ENCODE measurements at regions not wholly inside any gene's neighbourhood (a gene's known extent, or its start where the extent isn't known, plus 50 kb on each side); places are given as distances from the start of the nearest gene placed in this dataset.

DNA sequence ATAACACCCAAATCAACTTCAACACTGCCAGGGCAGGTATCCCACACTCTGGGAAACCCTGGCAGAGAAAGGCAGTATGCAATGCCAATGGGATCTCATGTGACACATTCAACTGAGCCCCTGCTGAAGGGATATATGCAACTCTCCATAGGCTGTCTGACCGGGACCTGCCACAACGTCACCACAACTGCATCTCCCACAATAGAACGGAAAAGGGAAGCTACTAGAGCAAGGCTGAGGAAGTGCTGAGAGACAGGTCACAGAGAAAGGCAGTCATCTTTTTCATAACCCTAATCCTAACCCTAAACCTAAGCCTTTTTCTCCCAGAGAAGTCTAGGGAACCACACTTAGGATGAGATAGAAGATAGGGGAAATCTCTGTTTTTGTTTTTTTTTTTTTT is 345.9 kb upstream of the CD180 start (continued):
- TF ChIP-seq, protein P1, sequence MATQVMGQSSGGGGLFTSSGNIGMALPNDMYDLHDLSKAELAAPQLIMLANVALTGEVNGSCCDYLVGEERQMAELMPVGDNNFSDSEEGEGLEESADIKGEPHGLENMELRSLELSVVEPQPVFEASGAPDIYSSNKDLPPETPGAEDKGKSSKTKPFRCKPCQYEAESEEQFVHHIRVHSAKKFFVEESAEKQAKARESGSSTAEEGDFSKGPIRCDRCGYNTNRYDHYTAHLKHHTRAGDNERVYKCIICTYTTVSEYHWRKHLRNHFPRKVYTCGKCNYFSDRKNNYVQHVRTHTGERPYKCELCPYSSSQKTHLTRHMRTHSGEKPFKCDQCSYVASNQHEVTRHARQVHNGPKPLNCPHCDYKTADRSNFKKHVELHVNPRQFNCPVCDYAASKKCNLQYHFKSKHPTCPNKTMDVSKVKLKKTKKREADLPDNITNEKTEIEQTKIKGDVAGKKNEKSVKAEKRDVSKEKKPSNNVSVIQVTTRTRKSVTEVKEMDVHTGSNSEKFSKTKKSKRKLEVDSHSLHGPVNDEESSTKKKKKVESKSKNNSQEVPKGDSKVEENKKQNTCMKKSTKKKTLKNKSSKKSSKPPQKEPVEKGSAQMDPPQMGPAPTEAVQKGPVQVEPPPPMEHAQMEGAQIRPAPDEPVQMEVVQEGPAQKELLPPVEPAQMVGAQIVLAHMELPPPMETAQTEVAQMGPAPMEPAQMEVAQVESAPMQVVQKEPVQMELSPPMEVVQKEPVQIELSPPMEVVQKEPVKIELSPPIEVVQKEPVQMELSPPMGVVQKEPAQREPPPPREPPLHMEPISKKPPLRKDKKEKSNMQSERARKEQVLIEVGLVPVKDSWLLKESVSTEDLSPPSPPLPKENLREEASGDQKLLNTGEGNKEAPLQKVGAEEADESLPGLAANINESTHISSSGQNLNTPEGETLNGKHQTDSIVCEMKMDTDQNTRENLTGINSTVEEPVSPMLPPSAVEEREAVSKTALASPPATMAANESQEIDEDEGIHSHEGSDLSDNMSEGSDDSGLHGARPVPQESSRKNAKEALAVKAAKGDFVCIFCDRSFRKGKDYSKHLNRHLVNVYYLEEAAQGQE (IDR thresholded peaks at IDR 0.05) = no peak

DNA sequence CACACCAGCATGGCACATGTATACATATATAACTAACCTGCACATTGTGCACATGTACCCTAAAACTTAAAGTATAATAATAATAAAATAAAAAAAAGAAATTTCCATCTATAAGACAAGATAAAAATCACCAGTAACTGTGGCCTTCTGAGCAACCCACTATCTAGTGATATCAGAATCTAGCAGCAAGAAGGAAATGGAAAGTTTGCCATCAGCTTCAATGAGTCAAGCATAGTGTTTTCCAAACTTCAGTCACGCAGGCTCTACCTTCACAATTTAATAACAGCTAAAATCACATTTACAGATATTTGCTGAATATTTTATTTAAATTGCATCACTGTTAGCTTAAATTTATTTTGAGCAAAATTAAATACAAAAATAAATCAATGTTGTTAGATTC is 345.3 kb upstream of the CD180 start:
- H3K27ac ChIP-seq = no peak overlapping the region
- no peaks in the 10 kb centered on the region for H3K4me1 ChIP-seq
- TF ChIP-seq, protein P2, sequence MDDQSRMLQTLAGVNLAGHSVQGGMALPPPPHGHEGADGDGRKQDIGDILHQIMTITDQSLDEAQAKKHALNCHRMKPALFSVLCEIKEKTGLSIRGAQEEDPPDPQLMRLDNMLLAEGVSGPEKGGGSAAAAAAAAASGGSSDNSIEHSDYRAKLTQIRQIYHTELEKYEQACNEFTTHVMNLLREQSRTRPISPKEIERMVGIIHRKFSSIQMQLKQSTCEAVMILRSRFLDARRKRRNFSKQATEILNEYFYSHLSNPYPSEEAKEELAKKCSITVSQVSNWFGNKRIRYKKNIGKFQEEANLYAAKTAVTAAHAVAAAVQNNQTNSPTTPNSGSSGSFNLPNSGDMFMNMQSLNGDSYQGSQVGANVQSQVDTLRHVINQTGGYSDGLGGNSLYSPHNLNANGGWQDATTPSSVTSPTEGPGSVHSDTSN (IDR thresholded peaks at IDR 0.05) = no peak
- TF ChIP-seq, protein P3, sequence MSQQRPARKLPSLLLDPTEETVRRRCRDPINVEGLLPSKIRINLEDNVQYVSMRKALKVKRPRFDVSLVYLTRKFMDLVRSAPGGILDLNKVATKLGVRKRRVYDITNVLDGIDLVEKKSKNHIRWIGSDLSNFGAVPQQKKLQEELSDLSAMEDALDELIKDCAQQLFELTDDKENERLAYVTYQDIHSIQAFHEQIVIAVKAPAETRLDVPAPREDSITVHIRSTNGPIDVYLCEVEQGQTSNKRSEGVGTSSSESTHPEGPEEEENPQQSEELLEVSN (IDR thresholded peaks at IDR 0.05; ENCODE audit: borderline replicate concordance, low read depth) = no peak
- TF ChIP-seq SREBF2 (IDR thresholded peaks at IDR 0.05) (no peak), HOXB13 (CRISPR knock-in tag; IDR thresholded peaks at IDR 0.05; ENCODE audit: low read depth) (no peak)
- ChIA-PET CTCF (interaction anchor here (0.7 kb wide), 1 partner anchor 302 kb away, joined by 3 read pairs; no protein-coding TSS in a partner anchor), POLR2A (no interaction called here)
- no peak for DNase-seq (ENCODE audit: low read depth in 1 of 2, low spot score in 1 of 2)
- WGBS (ENCODE audit: missing lambda C conversion rate) = 85% methylated on average over 1 of the region's 1 CpG
- FAIRE-seq = no peak
- no peaks in the 10 kb centered on the region for H3K9me3 ChIP-seq
- H3K4me2 ChIP-seq = no peak overlapping the region
- no peak overlapping the region for H3K4me3 ChIP-seq
- no peak for ATAC-seq

DNA sequence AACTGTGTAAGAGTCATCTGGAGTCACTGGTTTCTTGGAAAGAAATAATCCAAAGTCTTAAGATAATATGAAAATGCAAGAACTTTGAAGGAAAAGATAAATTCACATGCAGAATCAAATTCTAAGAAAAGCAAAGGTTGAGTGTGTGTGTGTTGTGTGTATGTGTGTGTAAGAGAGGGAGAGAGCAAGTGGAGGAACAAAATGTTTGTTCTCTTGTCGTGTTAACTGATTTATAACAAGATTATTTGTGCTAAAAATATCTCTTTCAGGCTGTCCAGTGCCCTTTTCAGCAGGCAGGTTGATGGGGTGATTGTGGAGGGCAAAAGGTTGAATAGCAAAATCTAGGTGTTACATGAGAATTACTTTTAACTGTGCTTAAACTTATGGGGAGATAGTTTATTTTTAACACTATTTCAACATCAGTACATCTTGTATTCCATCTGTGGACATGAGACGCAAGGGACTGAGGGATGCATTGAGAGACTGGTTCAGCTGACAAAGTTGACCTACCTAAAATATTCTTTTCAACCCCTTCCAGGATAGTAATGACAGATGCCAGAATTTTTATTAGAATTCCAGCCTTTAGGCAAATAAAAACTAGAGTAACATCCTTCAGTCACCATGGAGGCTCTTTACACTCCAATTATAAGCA is 342.4 kb upstream of the CD180 start:
- Histone ChIP-seq H3K9me3 (no peaks in the 10 kb centered on the region), H3K4me3 (no peak overlapping the region), H3K27ac (no peak overlapping the region), H3K4me2 (no peak overlapping the region), H3K4me1 (no peaks in the 10 kb centered on the region)
- ChIA-PET POLR2A (no interaction called here), CTCF (no interaction called here)
- FAIRE-seq (no peak), ATAC-seq (no peak), DNase-seq (ENCODE audit: low read depth in 1 of 2, low spot score in 1 of 2) (no peak)
- 41% methylated on average over 2 of the region's 2 CpGs for WGBS (ENCODE audit: missing lambda C conversion rate)
- TF ChIP-seq POLR2A (IDR thresholded peaks at IDR 0.05; ENCODE audit: low read length) = no peak
- no peak for TF ChIP-seq BHLHE40 (IDR thresholded peaks at IDR 0.05; ENCODE audit: low read depth, low read length)

DNA sequence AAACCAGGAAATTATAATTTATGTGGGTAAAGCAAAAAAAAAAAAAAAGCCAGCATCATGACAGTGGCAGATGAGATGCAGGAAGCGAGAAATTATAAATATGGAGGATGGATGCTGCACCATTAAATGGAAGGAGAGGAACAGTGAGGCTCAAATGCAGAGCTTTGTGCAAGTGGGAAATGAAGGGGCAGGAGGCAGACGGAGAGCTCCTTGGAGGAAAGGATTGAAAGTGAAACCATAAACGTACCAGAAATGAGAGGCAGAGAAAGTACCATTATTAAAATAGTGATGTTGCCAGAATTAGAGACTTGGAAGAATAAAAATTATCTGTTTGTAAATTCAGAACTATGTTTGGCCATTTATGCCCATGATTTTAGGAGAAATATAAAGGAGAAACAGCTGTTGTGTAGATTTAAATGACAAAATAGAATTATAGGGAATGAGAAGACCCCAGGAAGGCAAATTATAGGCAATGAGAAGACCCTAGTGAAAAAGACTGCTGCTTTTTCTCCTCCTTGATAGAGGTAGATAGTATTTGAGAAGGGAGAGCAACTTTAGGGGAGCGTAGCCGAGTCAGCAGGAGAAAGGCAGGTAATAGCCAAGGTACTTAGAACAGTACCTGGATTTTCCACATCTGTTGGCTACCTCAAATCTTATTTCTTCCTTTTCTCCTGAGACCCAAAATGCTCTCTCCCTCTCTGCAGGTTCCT is 341.0 kb upstream of the CD180 start:
- Histone ChIP-seq H3K4me3 (no peak overlapping the region), H3K4me2 (no peak overlapping the region), H3K9me3 (no peaks in the 10 kb centered on the region), H3K4me1 (no peaks in the 10 kb centered on the region), H3K27ac (no peak overlapping the region)
- ChIA-PET CTCF (no interaction called here), POLR2A (no interaction called here)
- FAIRE-seq = no peak
- 50% methylated on average over 5 of the region's 5 CpGs for whole genome bisulfite sequencing (ENCODE audit: missing lambda C conversion rate)
- DNase-seq (ENCODE audit: low read depth in 1 of 2, low spot score in 1 of 2) = no peak
- ATAC-seq = no peak
- TF ChIP-seq, protein P2 (IDR thresholded peaks at IDR 0.05) = no peak
- TF ChIP-seq, protein P4, sequence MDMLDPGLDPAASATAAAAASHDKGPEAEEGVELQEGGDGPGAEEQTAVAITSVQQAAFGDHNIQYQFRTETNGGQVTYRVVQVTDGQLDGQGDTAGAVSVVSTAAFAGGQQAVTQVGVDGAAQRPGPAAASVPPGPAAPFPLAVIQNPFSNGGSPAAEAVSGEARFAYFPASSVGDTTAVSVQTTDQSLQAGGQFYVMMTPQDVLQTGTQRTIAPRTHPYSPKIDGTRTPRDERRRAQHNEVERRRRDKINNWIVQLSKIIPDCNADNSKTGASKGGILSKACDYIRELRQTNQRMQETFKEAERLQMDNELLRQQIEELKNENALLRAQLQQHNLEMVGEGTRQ (IDR thresholded peaks at IDR 0.05) = no peak
- TF ChIP-seq SMC3 (IDR thresholded peaks at IDR 0.05) (no peak), EHMT2 (IDR thresholded peaks at IDR 0.05; ENCODE audit: low read depth) (no peak), JUNB (IDR thresholded peaks at IDR 0.05) (no peak), TP53 (CRISPR knock-in tag; IDR thresholded peaks at IDR 0.05) (no peak), GATA3 (IDR thresholded peaks at IDR 0.05; ENCODE audit: borderline replicate concordance) (no peak), CBX8 (IDR thresholded peaks at IDR 0.05) (no peak), HOXB5 (CRISPR knock-in tag; IDR thresholded peaks at IDR 0.05) (no peak)
- TF ChIP-seq, protein P5, sequence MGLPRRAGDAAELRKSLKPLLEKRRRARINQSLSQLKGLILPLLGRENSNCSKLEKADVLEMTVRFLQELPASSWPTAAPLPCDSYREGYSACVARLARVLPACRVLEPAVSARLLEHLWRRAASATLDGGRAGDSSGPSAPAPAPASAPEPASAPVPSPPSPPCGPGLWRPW (IDR thresholded peaks at IDR 0.05) = no peak
- TF ChIP-seq, protein P3 (IDR thresholded peaks at IDR 0.05; ENCODE audit: borderline replicate concordance, low read depth) = no peak
- TF ChIP-seq, protein P6, sequence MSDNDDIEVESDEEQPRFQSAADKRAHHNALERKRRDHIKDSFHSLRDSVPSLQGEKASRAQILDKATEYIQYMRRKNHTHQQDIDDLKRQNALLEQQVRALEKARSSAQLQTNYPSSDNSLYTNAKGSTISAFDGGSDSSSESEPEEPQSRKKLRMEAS (IDR thresholded peaks at IDR 0.05) = no peak
